ENCODE measurements at regions not wholly inside any gene's neighbourhood (a gene's known extent, or its start where the extent isn't known, plus 50 kb on each side); places are given as distances from the start of the nearest gene placed in this dataset.
A peak's percentile ranks its signal among the peaks of the same experiment; 100 is the strongest.
"Not testable (repeated sequence)": the region's sequence is repeated elsewhere in the genome, so short reads cannot be mapped to it uniquely, and the experiment has no call there.

- no peaks in the 10 kb centered on the region for H3K36me3 ChIP-seq
- H3K9me3 ChIP-seq (replicated peaks), result no peaks in the 10 kb centered on the region
- H3K4me3 ChIP-seq, result no peak overlapping the region
- H3K27ac ChIP-seq, result no peak overlapping the region
- no peaks in the 10 kb centered on the region for H3K27me3 ChIP-seq
- no peak for DNase-seq
- H3K4me1 ChIP-seq, result no peaks in the 10 kb centered on the region
Measured at GRCh38 chr21:17105932-17106331, 406.9 kb upstream of the CXADR start.

GRCh38 chr21:17114045-17114444 is 398.8 kb upstream of the CXADR start:
- Histone ChIP-seq H3K9me3 (replicated peaks) (no peaks in the 10 kb centered on the region), H3K4me3 (no peak overlapping the region), H3K27me3 (no peaks in the 10 kb centered on the region), H3K36me3 (no peaks in the 10 kb centered on the region), H3K4me1 (no peaks in the 10 kb centered on the region), H3K27ac (no peak overlapping the region)
- no peak for DNase-seq

- Histone ChIP-seq H3K27ac (no peak overlapping the region), H3K27me3 (no peaks in the 10 kb centered on the region), H3K4me1 (no peaks in the 10 kb centered on the region), H3K9me3 (replicated peaks) (no peaks in the 10 kb centered on the region), H3K4me3 (no peak overlapping the region), H3K36me3 (no peaks in the 10 kb centered on the region)
- no peak for DNase-seq
Measured at GRCh38 chr21:17118638-17119384, 394.0 kb upstream of the CXADR start.

GRCh38 chr21:17119466-17120297 is 393.2 kb upstream of the CXADR start:
- H3K4me1 ChIP-seq, result no peaks in the 10 kb centered on the region
- no peaks in the 10 kb centered on the region for H3K27me3 ChIP-seq
- no peaks in the 10 kb centered on the region for H3K9me3 ChIP-seq (replicated peaks)
- no peak overlapping the region for H3K27ac ChIP-seq
- H3K36me3 ChIP-seq, result no peaks in the 10 kb centered on the region
- DNase-seq, result no peak
- H3K4me3 ChIP-seq, result no peak overlapping the region

- not testable (repeated sequence) for H3K4me3 ChIP-seq; H3K27ac ChIP-seq; H3K27me3 ChIP-seq; H3K9me3 ChIP-seq (replicated peaks); H3K36me3 ChIP-seq; H3K4me1 ChIP-seq; DNase-seq
Measured at GRCh38 chr21:17127395-17127794, 385.4 kb upstream of the CXADR start.

GRCh38 chr21:17128132-17128531 is 384.7 kb upstream of the CXADR start:
- Histone ChIP-seq H3K27me3 (no peaks in the 10 kb centered on the region), H3K9me3 (replicated peaks) (no peaks in the 10 kb centered on the region), H3K27ac (no peak overlapping the region), H3K4me1 (no peaks in the 10 kb centered on the region), H3K4me3 (no peak overlapping the region), H3K36me3 (no peaks in the 10 kb centered on the region)
- no peak for DNase-seq

- H3K36me3 ChIP-seq, result not testable (repeated sequence)
Measured at GRCh38 chr21:17139159-17139558, 373.7 kb upstream of the CXADR start.

GRCh38 chr21:17139696-17140095 is 373.1 kb upstream of the CXADR start:
- DNase-seq, result no peak
- H3K4me3 ChIP-seq, result no peak overlapping the region
- no peaks in the 10 kb centered on the region for H3K36me3 ChIP-seq
- H3K27me3 ChIP-seq, result no peaks in the 10 kb centered on the region; the same call in 1 of the 2 replicates
- no peak overlapping the region for H3K27ac ChIP-seq
- H3K4me1 ChIP-seq, result no peaks in the 10 kb centered on the region
- H3K9me3 ChIP-seq (replicated peaks), result no peaks in the 10 kb centered on the region

More at GRCh38 chr21:17139159-17139558, 373.7 kb upstream of the CXADR start:
- H3K27me3 ChIP-seq; H3K9me3 ChIP-seq (replicated peaks); H3K4me1 ChIP-seq; DNase-seq; H3K27ac ChIP-seq; H3K4me3 ChIP-seq: not testable (repeated sequence)

- H3K9me3 ChIP-seq (replicated peaks), result no peaks in the 10 kb centered on the region
- no peak overlapping the region for H3K27ac ChIP-seq
- H3K4me3 ChIP-seq, result no peak overlapping the region
- DNase-seq, result peak in 1 of 2 experiments; percentile 12
- no peaks in the 10 kb centered on the region for H3K4me1 ChIP-seq
- no peaks in the 10 kb centered on the region for H3K36me3 ChIP-seq
- H3K27me3 ChIP-seq, result no peaks in the 10 kb centered on the region; the same call in 1 of the 2 replicates
Measured at GRCh38 chr21:17146426-17146825, 366.4 kb upstream of the CXADR start.

- H3K4me1 ChIP-seq, result no peaks in the 10 kb centered on the region
- H3K36me3 ChIP-seq, result no peaks in the 10 kb centered on the region
- H3K9me3 ChIP-seq (replicated peaks), result no peaks in the 10 kb centered on the region; the same call in 1 of the 2 replicates
- no peaks in the 10 kb centered on the region for H3K27me3 ChIP-seq
- H3K27ac ChIP-seq, result no peak overlapping the region
- H3K4me3 ChIP-seq, result no peak overlapping the region
- DNase-seq, result no peak
Measured at GRCh38 chr21:17159697-17160096, 353.1 kb upstream of the CXADR start.

- H3K27ac ChIP-seq, result no peak overlapping the region
- no peaks in the 10 kb centered on the region for H3K4me1 ChIP-seq
- DNase-seq, result no peak
- no peaks in the 10 kb centered on the region for H3K27me3 ChIP-seq
- H3K4me3 ChIP-seq, result no peak overlapping the region
- H3K9me3 ChIP-seq (replicated peaks), result no peaks in the 10 kb centered on the region
- no peaks in the 10 kb centered on the region for H3K36me3 ChIP-seq
Measured at GRCh38 chr21:17185674-17186073, 327.2 kb upstream of the CXADR start.

- DNase-seq, result no peak
Measured at GRCh38 chr21:17189963-17190362, 322.9 kb upstream of the CXADR start.

GRCh38 chr21:17191346-17191993 is 321.4 kb upstream of the CXADR start:
- H3K27me3 ChIP-seq, result no peaks in the 10 kb centered on the region
- no peak for DNase-seq
- H3K9me3 ChIP-seq (replicated peaks), result no peaks in the 10 kb centered on the region
- H3K36me3 ChIP-seq, result no peaks in the 10 kb centered on the region
- no peaks in the 10 kb centered on the region for H3K4me1 ChIP-seq
- H3K27ac ChIP-seq, result no peak overlapping the region
- H3K4me3 ChIP-seq, result no peak overlapping the region

More at GRCh38 chr21:17189963-17190362, 322.9 kb upstream of the CXADR start:
- Histone ChIP-seq H3K9me3 (replicated peaks) (no peaks in the 10 kb centered on the region), H3K27ac (no peak overlapping the region), H3K27me3 (no peaks in the 10 kb centered on the region), H3K4me3 (no peak overlapping the region), H3K36me3 (no peaks in the 10 kb centered on the region), H3K4me1 (no peaks in the 10 kb centered on the region)

GRCh38 chr21:17195351-17195750 is 317.5 kb upstream of the CXADR start:
- DNase-seq, result no peak
- no peak overlapping the region for H3K27ac ChIP-seq
- H3K27me3 ChIP-seq, result no peaks in the 10 kb centered on the region
- no peaks in the 10 kb centered on the region for H3K9me3 ChIP-seq (replicated peaks)
- H3K36me3 ChIP-seq, result no peaks in the 10 kb centered on the region
- H3K4me1 ChIP-seq, result no peaks in the 10 kb centered on the region
- no peak overlapping the region for H3K4me3 ChIP-seq

- no peaks in the 10 kb centered on the region for H3K27me3 ChIP-seq
- no peaks in the 10 kb centered on the region for H3K36me3 ChIP-seq
- no peak overlapping the region for H3K27ac ChIP-seq
- no peak for DNase-seq
- H3K4me3 ChIP-seq, result no peak overlapping the region
- H3K4me1 ChIP-seq, result no peaks in the 10 kb centered on the region
- H3K9me3 ChIP-seq (replicated peaks), result no peaks in the 10 kb centered on the region
Measured at GRCh38 chr21:17195976-17196375, 316.9 kb upstream of the CXADR start.
